HG03565 (cell line): ENCODE measurements at regions not wholly inside any gene's neighbourhood (a gene's known extent, or its start where the extent isn't known, plus 50 kb on each side); places are given as distances from the start of the nearest gene placed in this dataset.
"Not testable (repeated sequence)": the region's sequence is repeated elsewhere in the genome, so short reads cannot be mapped to it uniquely, and the experiment has no call there.

Experiments
- ATAC-seq: cut with Tn5 transposase; IDR thresholded peaks from one replicate; pipeline ENCODE4 v1.9.1; 2021; ENCODE audit warnings: mild to moderate bottlenecking, moderate library complexity; ENCODE audit not compliant: unreplicated experiment

GRCh38 chr2:35606394-35606793 is 749.2 kb upstream of the CRIM1 start:
- no peak for ATAC-seq

GRCh38 chr2:35598310-35598709 is 757.3 kb upstream of the CRIM1 start:
- no peak for ATAC-seq

GRCh38 chr2:35591886-35592285 is 763.7 kb upstream of the CRIM1 start:
- no peak for ATAC-seq

GRCh38 chr2:35585972-35586371 is 769.6 kb upstream of the CRIM1 start:
- ATAC-seq: no peak

- ATAC-seq: no peak
Observed at GRCh38 chr2:35582637-35583036, 772.9 kb upstream of the CRIM1 start.

GRCh38 chr2:35580956-35581355 is 774.6 kb upstream of the CRIM1 start:
- no peak for ATAC-seq

GRCh38 chr2:35568574-35568973 is 787.0 kb upstream of the CRIM1 start:
- ATAC-seq: not testable (repeated sequence)

GRCh38 chr2:35562488-35562887 is 793.1 kb upstream of the CRIM1 start:
- ATAC-seq: no peak

GRCh38 chr2:35548171-35548570 is 807.4 kb upstream of the CRIM1 start:
- no peak for ATAC-seq

- no peak for ATAC-seq
Observed at GRCh38 chr2:35545301-35545700, 810.3 kb upstream of the CRIM1 start.

GRCh38 chr2:35538796-35539195 is 816.8 kb upstream of the CRIM1 start:
- no peak for ATAC-seq

GRCh38 chr2:35530615-35531135 is 824.9 kb upstream of the CRIM1 start:
- no peak for ATAC-seq

- ATAC-seq: no peak
Observed at GRCh38 chr2:35526741-35527140, 828.8 kb upstream of the CRIM1 start.

- no peak for ATAC-seq
Observed at GRCh38 chr2:35522450-35522849, 833.1 kb upstream of the CRIM1 start.

GRCh38 chr2:35510636-35511035 is 844.9 kb upstream of the CRIM1 start:
- no peak for ATAC-seq

- no peak for ATAC-seq
Observed at GRCh38 chr2:35508601-35509000, 847.0 kb upstream of the CRIM1 start.

GRCh38 chr2:35504419-35504818 is 851.2 kb upstream of the CRIM1 start:
- ATAC-seq: no peak

GRCh38 chr2:35503738-35504199 is 851.8 kb upstream of the CRIM1 start:
- no peak for ATAC-seq

GRCh38 chr2:35503311-35503710 is 852.3 kb upstream of the CRIM1 start:
- ATAC-seq: no peak

- ATAC-seq: no peak
Observed at GRCh38 chr2:35501076-35501475, 854.5 kb upstream of the CRIM1 start.

- no peak for ATAC-seq
Observed at GRCh38 chr2:35496022-35496421, 859.6 kb upstream of the CRIM1 start.

GRCh38 chr2:35495182-35495581 is 860.4 kb upstream of the CRIM1 start:
- no peak for ATAC-seq

GRCh38 chr2:35478121-35478520 is 877.5 kb upstream of the CRIM1 start:
- not testable (repeated sequence) for ATAC-seq
